G401 (cell line): ENCODE measurements at regions not wholly inside any gene's neighbourhood (a gene's known extent, or its start where the extent isn't known, plus 50 kb on each side); places are given as distances from the start of the nearest gene placed in this dataset.

Source experiments
- DNase-seq: peaks from one replicate; pipeline ENCODE4 v3.0.0-alpha.2; 2015; ENCODE audit warnings: low spot score
- in situ Hi-C: cut with HindIII; loops from 2 replicates; pipeline ENCODE4 v1.10.0; 2016; ENCODE audit warnings: low sequenced_read_pairs, mixed read lengths

GRCh38 chr18:78906066-78906465 is 73.6 kb upstream of the SALL3 start:
- no peak for DNase-seq
- in situ Hi-C loops = no loop called here

- in situ Hi-C loops = no loop called here
- no peak for DNase-seq
Observed at GRCh38 chr18:78908462-78909260, 71.0 kb upstream of the SALL3 start.

- in situ Hi-C loops = no loop called here
- no peak for DNase-seq
Observed at GRCh38 chr18:78911751-78912283, 67.8 kb upstream of the SALL3 start.

- in situ Hi-C loops = no loop called here
- no peak for DNase-seq
Observed at GRCh38 chr18:78912336-78912735, 67.3 kb upstream of the SALL3 start.

GRCh38 chr18:78912844-78913243 is 66.8 kb upstream of the SALL3 start:
- DNase-seq = no peak
- in situ Hi-C loops = no loop called here

GRCh38 chr18:78913395-78913794 is 66.2 kb upstream of the SALL3 start:
- in situ Hi-C loops = no loop called here
- no peak for DNase-seq

- in situ Hi-C loops = no loop called here
- no peak for DNase-seq
Observed at GRCh38 chr18:78913830-78914231, 65.8 kb upstream of the SALL3 start.

- DNase-seq = peak; percentile 37
- in situ Hi-C loops = no loop called here
Observed at GRCh38 chr18:78914249-78914935, 65.2 kb upstream of the SALL3 start.

GRCh38 chr18:78915446-78916008 is 64.1 kb upstream of the SALL3 start:
- in situ Hi-C loops = no loop called here

GRCh38 chr18:78918707-78919106 is 60.9 kb upstream of the SALL3 start:
- DNase-seq = no peak
- in situ Hi-C loops = no loop called here

More at GRCh38 chr18:78915446-78916008, 64.1 kb upstream of the SALL3 start:
- peak; percentile 17 for DNase-seq

- in situ Hi-C loops = no loop called here
- DNase-seq = no peak
Observed at GRCh38 chr18:78919956-78920355, 59.7 kb upstream of the SALL3 start.

GRCh38 chr18:78920456-78921138 is 59.0 kb upstream of the SALL3 start:
- in situ Hi-C loops = no loop called here
- DNase-seq = no peak

- DNase-seq = no peak
- in situ Hi-C loops = no loop called here
Observed at GRCh38 chr18:78922856-78923255, 56.8 kb upstream of the SALL3 start.

GRCh38 chr18:78924301-78924700 is 55.3 kb upstream of the SALL3 start:
- DNase-seq = no peak
- in situ Hi-C loops = no loop called here

- DNase-seq = no peak
- in situ Hi-C loops = no loop called here
Observed at GRCh38 chr18:78924786-78925540, 54.7 kb upstream of the SALL3 start.

GRCh38 chr18:78925557-78926242 is 53.9 kb upstream of the SALL3 start:
- DNase-seq = no peak
- in situ Hi-C loops = no loop called here

GRCh38 chr18:78926243-78926615 is 53.4 kb upstream of the SALL3 start:
- no peak for DNase-seq
- in situ Hi-C loops = no loop called here

GRCh38 chr18:78927156-78927555 is 52.5 kb upstream of the SALL3 start:
- DNase-seq = no peak
- in situ Hi-C loops = no loop called here
